Activated B cell treated with CpG ODN at 0.5 μM for 24 hours (primary cell): ENCODE measurements at regions not wholly inside any gene's neighbourhood (a gene's known extent, or its start where the extent isn't known, plus 50 kb on each side); places are given as distances from the start of the nearest gene placed in this dataset.
"Not testable (repeated sequence)": the region's sequence is repeated elsewhere in the genome, so short reads cannot be mapped to it uniquely, and the experiment has no call there.

ENCODE experiments used
- ATAC-seq: fragments of 200-7000 bp; cut with Tn5 transposase; one replicate; pipeline ENCODE4 v1.10.0; 2021; ENCODE audit warnings: low read depth, mild to moderate bottlenecking, moderate library complexity
- CTCF ChIA-PET: fragments of 350-600 bp; sonication (Branson Sonifier 250); formaldehyde crosslinking; loops from one replicate; lab custom pipeline; 2021; ENCODE audit warnings: antibody characterized with exemption; lab: Charles Lee
- POLR2A ChIA-PET: fragments of 350-600 bp; sonication (Branson Sonifier 250); formaldehyde crosslinking; loops from one replicate; lab custom pipeline; 2021; ENCODE audit warnings: antibody characterized with exemption; lab: Charles Lee
- DNase-seq: peaks from one replicate; pipeline ENCODE4 v3.0.0; 2022
- H3K27ac Mint-ChIP-seq: one replicate; pipeline ENCODE4 v1.8.0; 2020; ENCODE audit warnings: mixed read lengths
- H3K27me3 Mint-ChIP-seq: one replicate; pipeline ENCODE4 v1.8.0; 2021; ENCODE audit warnings: mixed read lengths
- H3K36me3 Mint-ChIP-seq: one replicate; pipeline ENCODE4 v1.8.0; 2021; ENCODE audit warnings: low read depth, mixed read lengths
- H3K4me1 Mint-ChIP-seq: one replicate; pipeline ENCODE4 v1.8.0; 2021; ENCODE audit warnings: mixed read lengths
- H3K4me3 Mint-ChIP-seq: one replicate; pipeline ENCODE4 v1.8.0; 2020; ENCODE audit warnings: mild to moderate bottlenecking, mixed read lengths
- H3K9me3 Mint-ChIP-seq: one replicate; pipeline ENCODE4 v1.8.0; 2020; ENCODE audit warnings: mixed read lengths
- CTCF ChIP-seq: fragments of 200-600 bp; IDR thresholded peaks from one replicate; pipeline ENCODE4 v1.8.0; 2022; ENCODE audit warnings: antibody characterized with exemption, mild to moderate bottlenecking
- intact Hi-C: fragments of 100-400 bp; cut with micrococcal nuclease; formaldehyde crosslinking; loops from one replicate; pipeline ENCODE4 v1.15.1; 2024

- no peak for DNase-seq
- H3K36me3 Mint-ChIP-seq, result no peaks in the 10 kb centered on the region
- ATAC-seq, result no peak
- TF ChIP-seq CTCF, result no peak
- H3K4me3 Mint-ChIP-seq, result no peak overlapping the region
- H3K27me3 Mint-ChIP-seq, result peaks cover 21% of the 10 kb centered on the region
- no peak overlapping the region for H3K27ac Mint-ChIP-seq
- CTCF ChIA-PET, result no interaction called here
- no peaks in the 10 kb centered on the region for H3K9me3 Mint-ChIP-seq
- H3K4me1 Mint-ChIP-seq, result no peaks in the 10 kb centered on the region
- intact Hi-C loops, result no loop called here
- POLR2A ChIA-PET, result no interaction called here
These were observed 235.5 kb downstream of the ZNF92 start for GRCh38 chr7:65609131-65609530.

GRCh38 chr7:65613644-65614289 is 240.1 kb downstream of the ZNF92 start:
- H3K27me3 Mint-ChIP-seq, result peaks cover 27% of the 10 kb centered on the region
- POLR2A ChIA-PET, result not testable (repeated sequence)

GRCh38 chr7:65616111-65616510 is 242.5 kb downstream of the ZNF92 start:
- CTCF ChIA-PET, DNase-seq, H3K4me3 Mint-ChIP-seq, intact Hi-C loops, ATAC-seq, H3K4me1 Mint-ChIP-seq, H3K27ac Mint-ChIP-seq, POLR2A ChIA-PET, H3K36me3 Mint-ChIP-seq, H3K9me3 Mint-ChIP-seq: not testable (repeated sequence)
- H3K27me3 Mint-ChIP-seq, result peaks cover 20% of the 10 kb centered on the region

More at GRCh38 chr7:65613644-65614289, 240.1 kb downstream of the ZNF92 start:
- H3K4me3 Mint-ChIP-seq, H3K4me1 Mint-ChIP-seq, DNase-seq, H3K36me3 Mint-ChIP-seq, intact Hi-C loops, H3K9me3 Mint-ChIP-seq, H3K27ac Mint-ChIP-seq, CTCF ChIA-PET, ATAC-seq: not testable (repeated sequence)

GRCh38 chr7:65620216-65620615 is 246.6 kb downstream of the ZNF92 start:
- CTCF ChIA-PET, H3K9me3 Mint-ChIP-seq, H3K4me3 Mint-ChIP-seq, POLR2A ChIA-PET, H3K27ac Mint-ChIP-seq, H3K36me3 Mint-ChIP-seq, ATAC-seq, H3K4me1 Mint-ChIP-seq, DNase-seq: not testable (repeated sequence)
- H3K27me3 Mint-ChIP-seq, result peaks cover 25% of the 10 kb centered on the region
- intact Hi-C loops, result loop anchor here (10.0 kb wide), 1 partner anchor 315 kb away; no protein-coding TSS in a partner anchor

- H3K27ac Mint-ChIP-seq, H3K4me1 Mint-ChIP-seq, POLR2A ChIA-PET, H3K36me3 Mint-ChIP-seq, H3K9me3 Mint-ChIP-seq, H3K4me3 Mint-ChIP-seq: not testable (repeated sequence)
- intact Hi-C loops, result loop anchor here (10.0 kb wide), 1 partner anchor 317 kb away; no protein-coding TSS in a partner anchor
- TF ChIP-seq CTCF, result peak; percentile 30
- peaks cover 25% of the 10 kb centered on the region for H3K27me3 Mint-ChIP-seq
- CTCF ChIA-PET, result interaction anchor here (0.6 to 0.7 kb wide), 2 partner anchors 405 to 1398 kb away, joined by 4 read pairs; no protein-coding TSS in a partner anchor
- DNase-seq (peak; percentile 25), ATAC-seq (peak; percentile 31)
These were observed 248.0 kb downstream of the ZNF92 start for GRCh38 chr7:65621580-65622201.

- DNase-seq, H3K27ac Mint-ChIP-seq, H3K36me3 Mint-ChIP-seq, H3K9me3 Mint-ChIP-seq, CTCF ChIA-PET, POLR2A ChIA-PET, H3K4me3 Mint-ChIP-seq, intact Hi-C loops, H3K4me1 Mint-ChIP-seq, H3K27me3 Mint-ChIP-seq, ATAC-seq: not testable (repeated sequence)
These were observed 241.6 kb upstream of the VKORC1L1 start for GRCh38 chr7:65631236-65631635.

- POLR2A ChIA-PET, ATAC-seq, H3K9me3 Mint-ChIP-seq, H3K4me3 Mint-ChIP-seq, CTCF ChIA-PET, DNase-seq, intact Hi-C loops, H3K36me3 Mint-ChIP-seq, H3K4me1 Mint-ChIP-seq, H3K27ac Mint-ChIP-seq, H3K27me3 Mint-ChIP-seq: not testable (repeated sequence)
These were observed 239.1 kb upstream of the VKORC1L1 start for GRCh38 chr7:65633587-65634404.

GRCh38 chr7:65638918-65639317 is 234.0 kb upstream of the VKORC1L1 start:
- H3K27ac Mint-ChIP-seq, H3K4me3 Mint-ChIP-seq, H3K36me3 Mint-ChIP-seq, H3K4me1 Mint-ChIP-seq, DNase-seq, ATAC-seq, CTCF ChIA-PET, H3K27me3 Mint-ChIP-seq, H3K9me3 Mint-ChIP-seq, intact Hi-C loops, POLR2A ChIA-PET: not testable (repeated sequence)

GRCh38 chr7:65639717-65640116 is 233.2 kb upstream of the VKORC1L1 start:
- CTCF ChIA-PET, H3K27me3 Mint-ChIP-seq, intact Hi-C loops, POLR2A ChIA-PET, H3K4me1 Mint-ChIP-seq, ATAC-seq, H3K27ac Mint-ChIP-seq, H3K4me3 Mint-ChIP-seq, DNase-seq, H3K9me3 Mint-ChIP-seq, H3K36me3 Mint-ChIP-seq: not testable (repeated sequence)

GRCh38 chr7:65643498-65643897 is 229.4 kb upstream of the VKORC1L1 start:
- DNase-seq, H3K9me3 Mint-ChIP-seq, H3K4me3 Mint-ChIP-seq, CTCF ChIA-PET, H3K4me1 Mint-ChIP-seq, H3K36me3 Mint-ChIP-seq, intact Hi-C loops, H3K27me3 Mint-ChIP-seq, H3K27ac Mint-ChIP-seq, ATAC-seq, POLR2A ChIA-PET: not testable (repeated sequence)
